ENCODE measurements at regions not wholly inside any gene's neighbourhood (a gene's known extent, or its start where the extent isn't known, plus 50 kb on each side); places are given as distances from the start of the nearest gene placed in this dataset.
"Not testable (repeated sequence)": the region's sequence is repeated elsewhere in the genome, so short reads cannot be mapped to it uniquely, and the experiment has no call there.

GRCh38 chr20:48398506-48399449 lies 429.0 kb downstream of the PREX1 start:
- no peaks in the 10 kb centered on the region for H3K9me3 ChIP-seq (ENCODE audit: control insufficient read depth in 1 of 2, low read length in 2 of 2)
- H3K27ac ChIP-seq (ENCODE audit: low read length) = no peak overlapping the region
- H3K27me3 ChIP-seq (ENCODE audit: low read depth, low read length) = no peaks in the 10 kb centered on the region

GRCh38 chr20:48396981-48397861 lies 430.6 kb downstream of the PREX1 start:
- not testable (repeated sequence) for H3K27ac ChIP-seq (ENCODE audit: low read length); H3K27me3 ChIP-seq (ENCODE audit: low read depth, low read length); H3K9me3 ChIP-seq (ENCODE audit: control insufficient read depth in 1 of 2, low read length in 2 of 2); H3K36me3 ChIP-seq (ENCODE audit: control insufficient read depth in 1 of 2, insufficient read depth in 2 of 2, low read length in 2 of 2); H3K4me3 ChIP-seq (ENCODE audit: low read depth in 1 of 2, low read length in 2 of 2)
- H3K4me1 ChIP-seq (ENCODE audit: control insufficient read depth in 1 of 2, insufficient read depth in 2 of 2, low read length in 2 of 2) = peaks cover 0 to 18% of the 10 kb centered on the region in 2 donors

More at GRCh38 chr20:48398506-48399449, 429.0 kb downstream of the PREX1 start:
- Histone ChIP-seq H3K4me1 (ENCODE audit: control insufficient read depth in 1 of 2, insufficient read depth in 2 of 2, low read length in 2 of 2) (peaks cover 0 to 18% of the 10 kb centered on the region in 2 donors), H3K36me3 (ENCODE audit: control insufficient read depth in 1 of 2, insufficient read depth in 2 of 2, low read length in 2 of 2) (no peaks in the 10 kb centered on the region), H3K4me3 (ENCODE audit: low read depth in 1 of 2, low read length in 2 of 2) (no peak overlapping the region)

GRCh38 chr20:48395816-48396546 lies 431.8 kb downstream of the PREX1 start:
- H3K4me3 ChIP-seq (ENCODE audit: low read depth in 1 of 2, low read length in 2 of 2) = no peak overlapping the region
- H3K27ac ChIP-seq (ENCODE audit: low read length) = no peak overlapping the region
- H3K4me1 ChIP-seq (ENCODE audit: control insufficient read depth in 1 of 2, insufficient read depth in 2 of 2, low read length in 2 of 2) = peaks cover 0 to 18% of the 10 kb centered on the region in 2 donors
- H3K27me3 ChIP-seq (ENCODE audit: low read depth, low read length) = no peaks in the 10 kb centered on the region
- H3K9me3 ChIP-seq (ENCODE audit: control insufficient read depth in 1 of 2, low read length in 2 of 2) = peaks cover 0 to 4% of the 10 kb centered on the region in 2 donors
- no peaks in the 10 kb centered on the region for H3K36me3 ChIP-seq (ENCODE audit: control insufficient read depth in 1 of 2, insufficient read depth in 2 of 2, low read length in 2 of 2)

GRCh38 chr20:48394415-48395081 lies 433.3 kb downstream of the PREX1 start:
- Histone ChIP-seq H3K36me3 (ENCODE audit: control insufficient read depth in 1 of 2, insufficient read depth in 2 of 2, low read length in 2 of 2) (no peaks in the 10 kb centered on the region), H3K4me3 (ENCODE audit: low read depth in 1 of 2, low read length in 2 of 2) (no peak overlapping the region), H3K9me3 (ENCODE audit: control insufficient read depth in 1 of 2, low read length in 2 of 2) (peaks cover 0 to 4% of the 10 kb centered on the region in 2 donors), H3K27me3 (ENCODE audit: low read depth, low read length) (no peaks in the 10 kb centered on the region), H3K4me1 (ENCODE audit: control insufficient read depth in 1 of 2, insufficient read depth in 2 of 2, low read length in 2 of 2) (peaks cover 0 to 18% of the 10 kb centered on the region in 2 donors), H3K27ac (ENCODE audit: low read length) (no peak overlapping the region)

- Histone ChIP-seq H3K27me3 (ENCODE audit: low read depth, low read length) (no peaks in the 10 kb centered on the region), H3K4me3 (ENCODE audit: low read depth in 1 of 2, low read length in 2 of 2) (no peak overlapping the region), H3K9me3 (ENCODE audit: control insufficient read depth in 1 of 2, low read length in 2 of 2) (peaks cover 0 to 4% of the 10 kb centered on the region in 2 donors), H3K27ac (ENCODE audit: low read length) (no peak overlapping the region), H3K36me3 (ENCODE audit: control insufficient read depth in 1 of 2, insufficient read depth in 2 of 2, low read length in 2 of 2) (no peaks in the 10 kb centered on the region), H3K4me1 (ENCODE audit: control insufficient read depth in 1 of 2, insufficient read depth in 2 of 2, low read length in 2 of 2) (peaks cover 0 to 18% of the 10 kb centered on the region in 2 donors)
Measured at GRCh38 chr20:48393737-48394314, 434.0 kb downstream of the PREX1 start.

GRCh38 chr20:48393311-48393685 lies 434.5 kb downstream of the PREX1 start:
- Histone ChIP-seq H3K27ac (ENCODE audit: low read length) (no peak overlapping the region), H3K4me1 (ENCODE audit: control insufficient read depth in 1 of 2, insufficient read depth in 2 of 2, low read length in 2 of 2) (peaks cover 0 to 16% of the 10 kb centered on the region in 2 donors), H3K36me3 (ENCODE audit: control insufficient read depth in 1 of 2, insufficient read depth in 2 of 2, low read length in 2 of 2) (no peaks in the 10 kb centered on the region), H3K27me3 (ENCODE audit: low read depth, low read length) (no peaks in the 10 kb centered on the region), H3K9me3 (ENCODE audit: control insufficient read depth in 1 of 2, low read length in 2 of 2) (peaks cover 0 to 4% of the 10 kb centered on the region in 2 donors), H3K4me3 (ENCODE audit: low read depth in 1 of 2, low read length in 2 of 2) (no peak overlapping the region)

GRCh38 chr20:48392407-48393310 lies 435.1 kb downstream of the PREX1 start:
- Histone ChIP-seq H3K4me1 (ENCODE audit: control insufficient read depth in 1 of 2, insufficient read depth in 2 of 2, low read length in 2 of 2) (peaks cover 0 to 10% of the 10 kb centered on the region in 2 donors), H3K27ac (ENCODE audit: low read length) (no peak overlapping the region), H3K27me3 (ENCODE audit: low read depth, low read length) (no peaks in the 10 kb centered on the region), H3K9me3 (ENCODE audit: control insufficient read depth in 1 of 2, low read length in 2 of 2) (peaks cover 0 to 4% of the 10 kb centered on the region in 2 donors), H3K36me3 (ENCODE audit: control insufficient read depth in 1 of 2, insufficient read depth in 2 of 2, low read length in 2 of 2) (no peaks in the 10 kb centered on the region), H3K4me3 (ENCODE audit: low read depth in 1 of 2, low read length in 2 of 2) (no peak overlapping the region)

- Histone ChIP-seq H3K27ac (ENCODE audit: low read length) (no peak overlapping the region), H3K9me3 (ENCODE audit: control insufficient read depth in 1 of 2, low read length in 2 of 2) (peaks cover 0 to 4% of the 10 kb centered on the region in 2 donors), H3K4me3 (ENCODE audit: low read depth in 1 of 2, low read length in 2 of 2) (no peak overlapping the region), H3K27me3 (ENCODE audit: low read depth, low read length) (no peaks in the 10 kb centered on the region), H3K4me1 (ENCODE audit: control insufficient read depth in 1 of 2, insufficient read depth in 2 of 2, low read length in 2 of 2) (no peaks in the 10 kb centered on the region), H3K36me3 (ENCODE audit: control insufficient read depth in 1 of 2, insufficient read depth in 2 of 2, low read length in 2 of 2) (no peaks in the 10 kb centered on the region)
Measured at GRCh38 chr20:48390981-48391380, 436.8 kb downstream of the PREX1 start.

- no peak overlapping the region for H3K4me3 ChIP-seq (ENCODE audit: low read depth in 1 of 2, low read length in 2 of 2)
Measured at GRCh38 chr20:48387675-48388074, 440.1 kb downstream of the PREX1 start.

More at GRCh38 chr20:48387675-48388074, 440.1 kb downstream of the PREX1 start:
- no peak overlapping the region for H3K27ac ChIP-seq (ENCODE audit: low read length)
- H3K36me3 ChIP-seq (ENCODE audit: control insufficient read depth in 1 of 2, insufficient read depth in 2 of 2, low read length in 2 of 2) = no peaks in the 10 kb centered on the region
- no peaks in the 10 kb centered on the region for H3K4me1 ChIP-seq (ENCODE audit: control insufficient read depth in 1 of 2, insufficient read depth in 2 of 2, low read length in 2 of 2)
- no peaks in the 10 kb centered on the region for H3K27me3 ChIP-seq (ENCODE audit: low read depth, low read length)
- H3K9me3 ChIP-seq (ENCODE audit: control insufficient read depth in 1 of 2, low read length in 2 of 2) = peaks cover 0 to 4% of the 10 kb centered on the region in 2 donors

All from muscle layer of duodenum (tissue), 2 donors.